SK-N-SH treated with all-trans-retinoic acid at 6 μM for 48 hours (cell line): ENCODE measurements at regions not wholly inside any gene's neighbourhood (a gene's known extent, or its start where the extent isn't known, plus 50 kb on each side); places are given as distances from the start of the nearest gene placed in this dataset.

Experiments used
- ATAC-seq: fragments of 200-7000 bp; cut with Tn5 transposase; 3 replicates; pipeline ENCODE4 v1.9.1; 2020; ENCODE audit warnings: mild to moderate bottlenecking, moderate library complexity
- ARNTL ChIP-seq: fragments of 450-650 bp; formaldehyde crosslinking; IDR thresholded peaks from 2 replicates; pipeline ENCODE4 v1.5.0; 2020; ENCODE audit warnings: low read depth, mild to moderate bottlenecking, moderate library complexity, borderline replicate concordance
- BACH2 ChIP-seq: fragments of 250-450 bp; sonication (Bioruptor Pico); IDR thresholded peaks from 2 replicates; pipeline ENCODE4 v1.9.0; 2021; ENCODE audit warnings: mild to moderate bottlenecking, borderline replicate concordance
- CREB5 ChIP-seq: fragments of 250-450 bp; sonication (Bioruptor Pico); IDR thresholded peaks from 2 replicates; pipeline ENCODE4 v1.5.1; 2020; ENCODE audit warnings: low read depth, mild to moderate bottlenecking, moderate library complexity
- ESRRG ChIP-seq: fragments of 250-450 bp; sonication (Bioruptor Pico); IDR thresholded peaks from 2 replicates; pipeline ENCODE4 v1.6.1; 2021; ENCODE audit warnings: mild to moderate bottlenecking
- GLIS3 ChIP-seq: fragments of 250-450 bp; sonication (Bioruptor Pico); IDR thresholded peaks from 2 replicates; pipeline ENCODE4 v1.5.0; 2020; ENCODE audit warnings: mild to moderate bottlenecking, moderate library complexity
- ISL1 ChIP-seq: fragments of 250-450 bp; sonication (Bioruptor Pico); IDR thresholded peaks from 2 replicates; pipeline ENCODE4 v2.1.2; 2022; ENCODE audit warnings: mild to moderate bottlenecking, moderate library complexity
- OSR1 ChIP-seq: fragments of 250-450 bp; sonication (Bioruptor Pico); IDR thresholded peaks from 2 replicates; pipeline ENCODE4 v1.8.0; 2022; ENCODE audit warnings: moderate library complexity, mild to moderate bottlenecking, inconsistent platforms
- PATZ1 ChIP-seq: fragments of 250-450 bp; sonication (Bioruptor Pico); IDR thresholded peaks from 2 replicates; pipeline ENCODE4 v1.8.0; 2020; ENCODE audit warnings: mild to moderate bottlenecking, moderate library complexity, borderline replicate concordance
- POU6F1 ChIP-seq: fragments of 250-450 bp; sonication (Bioruptor Pico); IDR thresholded peaks from 2 replicates; pipeline ENCODE4 v1.8.0; 2021; ENCODE audit warnings: low read depth, mild to moderate bottlenecking, moderate library complexity, borderline replicate concordance
- PPARA ChIP-seq: fragments of 250-450 bp; sonication (Bioruptor Pico); IDR thresholded peaks from 2 replicates; pipeline ENCODE4 v1.5.0; 2020; ENCODE audit warnings: mild to moderate bottlenecking, borderline replicate concordance
- SNAI2 ChIP-seq: fragments of 250-450 bp; sonication (Bioruptor Pico); IDR thresholded peaks from 2 replicates; pipeline ENCODE4 v1.5.0; 2020; ENCODE audit warnings: mild to moderate bottlenecking, moderate library complexity
- TCF4 ChIP-seq: fragments of 250-450 bp; sonication (Bioruptor Pico); IDR thresholded peaks from 2 replicates; pipeline ENCODE4 v1.8.0; 2021; ENCODE audit warnings: mild to moderate bottlenecking, moderate library complexity, borderline replicate concordance
- TOX ChIP-seq: fragments of 250-450 bp; sonication (Bioruptor Pico); IDR thresholded peaks from 2 replicates; pipeline ENCODE4 v1.8.0; 2021; ENCODE audit warnings: mild to moderate bottlenecking, moderate library complexity, borderline replicate concordance
- TSHZ2 ChIP-seq: fragments of 250-450 bp; sonication (Bioruptor Pico); IDR thresholded peaks from 2 replicates; pipeline ENCODE4 v1.5.0; 2020; ENCODE audit warnings: mild to moderate bottlenecking, moderate library complexity
- ZFP3 ChIP-seq: fragments of 250-450 bp; sonication (Bioruptor Pico); IDR thresholded peaks from 2 replicates; pipeline ENCODE4 v1.5.0; 2020; ENCODE audit warnings: mild to moderate bottlenecking, moderate library complexity
- ZNF565 ChIP-seq: fragments of 450-650 bp; formaldehyde crosslinking; conservative IDR thresholded peaks from 2 replicates; pipeline ENCODE4 v1.5.0; 2020; ENCODE audit warnings: low read depth, mild to moderate bottlenecking, moderate library complexity
- ZNF70 ChIP-seq: fragments of 450-650 bp; formaldehyde crosslinking; IDR thresholded peaks from 2 replicates; pipeline ENCODE4 v1.5.0; 2020; ENCODE audit warnings: mild to moderate bottlenecking, moderate library complexity
- ZNF8 ChIP-seq: fragments of 450-650 bp; formaldehyde crosslinking; IDR thresholded peaks from 2 replicates; pipeline ENCODE4 v1.5.0; 2020; ENCODE audit warnings: mild to moderate bottlenecking, moderate library complexity

- ATAC-seq: no peak
- TF ChIP-seq ZNF565: no peak
- TF ChIP-seq ZNF70 (CRISPR knock-in tag): no peak
- no peak for TF ChIP-seq OSR1 (CRISPR knock-in tag)
- no peak for TF ChIP-seq ZNF8 (CRISPR knock-in tag)
- no peak for TF ChIP-seq ISL1 (CRISPR knock-in tag)
- TF ChIP-seq CREB5 (CRISPR knock-in tag): no peak
- no peak for TF ChIP-seq TOX (CRISPR knock-in tag)
- no peak for TF ChIP-seq TCF4 (CRISPR knock-in tag)
- TF ChIP-seq SNAI2 (CRISPR knock-in tag): no peak
- no peak for TF ChIP-seq ARNTL (CRISPR knock-in tag)
- no peak for TF ChIP-seq TSHZ2 (CRISPR knock-in tag)
Measured at GRCh38 chr2:103103678-103104077, 341.8 kb downstream of the TMEM182 start.

- no peak for ATAC-seq
- TF ChIP-seq ZNF8 (CRISPR knock-in tag) (no peak), ESRRG (CRISPR knock-in tag) (no peak), POU6F1 (CRISPR knock-in tag) (no peak), PPARA (no peak), TSHZ2 (CRISPR knock-in tag) (no peak), ZNF565 (no peak), TCF4 (CRISPR knock-in tag) (no peak), OSR1 (CRISPR knock-in tag) (no peak), ISL1 (CRISPR knock-in tag) (no peak), BACH2 (CRISPR knock-in tag) (no peak), PATZ1 (CRISPR knock-in tag) (no peak), ARNTL (CRISPR knock-in tag) (no peak), CREB5 (CRISPR knock-in tag) (no peak), GLIS3 (CRISPR knock-in tag) (no peak)
Measured at GRCh38 chr2:103119352-103119751, 357.5 kb downstream of the TMEM182 start.

GRCh38 chr2:103121106-103121505 is 359.3 kb downstream of the TMEM182 start:
- TF ChIP-seq GLIS3 (CRISPR knock-in tag) (no peak), ZNF8 (CRISPR knock-in tag) (no peak), TCF4 (CRISPR knock-in tag) (no peak), ZFP3 (no peak)
- ATAC-seq: no peak
